Dermis blood vessel endothelial cell (primary cell): ENCODE measurements at regions not wholly inside any gene's neighbourhood (a gene's known extent, or its start where the extent isn't known, plus 50 kb on each side); places are given as distances from the start of the nearest gene placed in this dataset.
"Not testable (repeated sequence)": the region's sequence is repeated elsewhere in the genome, so short reads cannot be mapped to it uniquely, and the experiment has no call there.

Experiments
- DNase-seq: peaks from one replicate; pipeline ENCODE4 v3.0.0; 2010

GRCh38 chr10:43994539-43994938 is 345.9 kb upstream of the ZNF32 start:
- DNase-seq = no peak

GRCh38 chr10:43992816-43993215 is 344.1 kb upstream of the ZNF32 start:
- DNase-seq = not testable (repeated sequence)

GRCh38 chr10:43986374-43986773 is 337.7 kb upstream of the ZNF32 start:
- no peak for DNase-seq

GRCh38 chr10:43985941-43986340 is 337.3 kb upstream of the ZNF32 start:
- no peak for DNase-seq

GRCh38 chr10:43983856-43984271 is 335.2 kb upstream of the ZNF32 start:
- DNase-seq = no peak

GRCh38 chr10:43983405-43983804 is 334.7 kb upstream of the ZNF32 start:
- DNase-seq = no peak

- DNase-seq = no peak
These were observed 333.6 kb upstream of the ZNF32 start for GRCh38 chr10:43982250-43982649.

GRCh38 chr10:43981696-43982095 is 333.0 kb upstream of the ZNF32 start:
- no peak for DNase-seq

GRCh38 chr10:43981232-43981631 is 332.6 kb upstream of the ZNF32 start:
- DNase-seq = no peak

GRCh38 chr10:43980715-43981114 is 332.0 kb upstream of the ZNF32 start:
- DNase-seq = no peak

- DNase-seq = peak; percentile 44
These were observed 331.6 kb upstream of the ZNF32 start for GRCh38 chr10:43980313-43980712.

GRCh38 chr10:43979551-43979950 is 330.9 kb upstream of the ZNF32 start:
- no peak for DNase-seq

GRCh38 chr10:43978936-43979335 is 330.3 kb upstream of the ZNF32 start:
- no peak for DNase-seq

- peak; percentile 51 for DNase-seq
These were observed 329.4 kb upstream of the ZNF32 start for GRCh38 chr10:43978091-43978490.

- peak; percentile 29 for DNase-seq
These were observed 327.6 kb upstream of the ZNF32 start for GRCh38 chr10:43976292-43976691.

- DNase-seq = no peak
These were observed 325.1 kb upstream of the ZNF32 start for GRCh38 chr10:43973801-43974200.

- DNase-seq = no peak
These were observed 324.4 kb upstream of the ZNF32 start for GRCh38 chr10:43972976-43973647.

- no peak for DNase-seq
These were observed 323.3 kb upstream of the ZNF32 start for GRCh38 chr10:43971981-43972380.

- DNase-seq = no peak
These were observed 322.6 kb upstream of the ZNF32 start for GRCh38 chr10:43971306-43971705.

- peak; percentile 87 for DNase-seq
These were observed 322.0 kb upstream of the ZNF32 start for GRCh38 chr10:43970717-43971116.

- no peak for DNase-seq
These were observed 321.5 kb upstream of the ZNF32 start for GRCh38 chr10:43970018-43970698.

GRCh38 chr10:43969506-43969905 is 320.8 kb upstream of the ZNF32 start:
- DNase-seq = no peak

GRCh38 chr10:43968961-43969360 is 320.3 kb upstream of the ZNF32 start:
- no peak for DNase-seq

- DNase-seq = no peak
These were observed 319.4 kb upstream of the ZNF32 start for GRCh38 chr10:43968076-43968475.

GRCh38 chr10:43966571-43966965 is 317.9 kb upstream of the ZNF32 start:
- DNase-seq = no peak
